Left ventricle myocardium inferior (tissue), 1 donor: ENCODE measurements at regions not wholly inside any gene's neighbourhood (a gene's known extent, or its start where the extent isn't known, plus 50 kb on each side); places are given as distances from the start of the nearest gene placed in this dataset.
"Not testable (repeated sequence)": the region's sequence is repeated elsewhere in the genome, so short reads cannot be mapped to it uniquely, and the experiment has no call there.

Source experiments
- DNase-seq: peaks from one replicate; pipeline ENCODE4 v3.0.0-alpha.2; 2020
- H3K27ac ChIP-seq: fragments of 200-600 bp; replicated peaks from 2 replicates; pipeline ENCODE4 v1.8.0; 2021
- H3K27me3 ChIP-seq: fragments of 200-600 bp; 2 replicates; pipeline ENCODE4 v1.8.0; 2021; ENCODE audit warnings: low read depth
- H3K36me3 ChIP-seq: fragments of 200-600 bp; 2 replicates; pipeline ENCODE4 v1.8.0; 2021
- H3K4me1 ChIP-seq: fragments of 200-600 bp; 2 replicates; pipeline ENCODE4 v1.8.0; 2021
- H3K4me3 ChIP-seq: fragments of 200-600 bp; 2 replicates; pipeline ENCODE4 v1.8.0; 2021; ENCODE audit warnings: mild to moderate bottlenecking, moderate library complexity
- H3K9me3 ChIP-seq: fragments of 200-600 bp; replicated peaks from 2 replicates; pipeline ENCODE4 v1.8.0; 2021
- intact Hi-C: fragments of 100-400 bp; cut with micrococcal nuclease; formaldehyde crosslinking; loops from one replicate; pipeline ENCODE4 v1.11.0; 2022
- TF ChIP-seq, protein P1 (sequence below): fragments of 200-600 bp; IDR thresholded peaks from 2 replicates; pipeline ENCODE4 v1.8.0; 2021; ENCODE audit warnings: antibody characterized with exemption, mild to moderate bottlenecking, borderline replicate concordance
- donor health status: DM: no; HTN: yes; CAD: no; lungs with severe emphysema.

DNA sequence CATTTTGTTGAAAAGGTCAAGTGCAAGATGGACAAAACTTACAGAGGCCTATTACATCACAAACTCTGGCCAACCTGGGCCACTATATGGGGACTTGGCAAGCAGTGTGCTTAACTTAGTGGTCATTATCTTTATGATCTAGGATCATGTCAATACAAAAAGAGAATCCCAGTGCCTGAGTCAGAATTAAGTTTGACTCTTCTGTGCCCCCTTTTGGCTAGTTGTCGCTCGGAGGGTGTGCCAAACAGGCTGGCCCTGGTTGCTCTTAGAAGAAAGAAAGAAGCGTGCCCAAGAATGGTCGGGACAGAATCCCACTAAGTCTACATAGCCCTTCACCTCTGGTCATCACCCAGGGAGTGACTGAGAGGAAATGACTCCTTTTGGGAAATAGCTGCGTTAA is 100.1 kb downstream of the EIF4E start:
- Histone ChIP-seq H3K36me3 (no peaks in the 10 kb centered on the region), H3K9me3 (no peaks in the 10 kb centered on the region), H3K4me3 (no peak overlapping the region), H3K27ac (no peak overlapping the region), H3K27me3 (no peaks in the 10 kb centered on the region), H3K4me1 (peaks cover 7% of the 10 kb centered on the region)
- intact Hi-C loops: no loop called here
- TF ChIP-seq, protein P1, sequence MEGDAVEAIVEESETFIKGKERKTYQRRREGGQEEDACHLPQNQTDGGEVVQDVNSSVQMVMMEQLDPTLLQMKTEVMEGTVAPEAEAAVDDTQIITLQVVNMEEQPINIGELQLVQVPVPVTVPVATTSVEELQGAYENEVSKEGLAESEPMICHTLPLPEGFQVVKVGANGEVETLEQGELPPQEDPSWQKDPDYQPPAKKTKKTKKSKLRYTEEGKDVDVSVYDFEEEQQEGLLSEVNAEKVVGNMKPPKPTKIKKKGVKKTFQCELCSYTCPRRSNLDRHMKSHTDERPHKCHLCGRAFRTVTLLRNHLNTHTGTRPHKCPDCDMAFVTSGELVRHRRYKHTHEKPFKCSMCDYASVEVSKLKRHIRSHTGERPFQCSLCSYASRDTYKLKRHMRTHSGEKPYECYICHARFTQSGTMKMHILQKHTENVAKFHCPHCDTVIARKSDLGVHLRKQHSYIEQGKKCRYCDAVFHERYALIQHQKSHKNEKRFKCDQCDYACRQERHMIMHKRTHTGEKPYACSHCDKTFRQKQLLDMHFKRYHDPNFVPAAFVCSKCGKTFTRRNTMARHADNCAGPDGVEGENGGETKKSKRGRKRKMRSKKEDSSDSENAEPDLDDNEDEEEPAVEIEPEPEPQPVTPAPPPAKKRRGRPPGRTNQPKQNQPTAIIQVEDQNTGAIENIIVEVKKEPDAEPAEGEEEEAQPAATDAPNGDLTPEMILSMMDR: no peak
- DNase-seq: no peak

DNA sequence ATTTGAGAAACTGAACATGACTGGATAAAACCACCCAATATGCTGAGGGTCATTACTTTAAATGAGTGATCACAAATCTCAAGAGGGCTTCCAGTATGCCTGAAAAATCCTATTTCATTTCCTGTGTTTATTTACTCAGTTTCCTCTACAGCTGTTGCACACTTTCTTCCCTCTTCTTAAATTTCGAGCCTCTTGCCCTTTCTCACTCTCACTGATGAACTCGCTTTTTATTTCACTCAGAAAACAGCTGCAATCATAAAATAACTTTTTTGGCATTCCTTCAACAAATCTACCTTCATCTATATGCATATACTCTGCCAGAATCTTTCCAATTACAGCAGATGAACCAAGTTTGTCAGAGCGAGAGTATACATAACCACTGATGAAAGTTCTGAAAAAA is 101.3 kb downstream of the EIF4E start:
- Histone ChIP-seq H3K4me1 (peaks cover under 1% of the 10 kb centered on the region), H3K27me3 (no peaks in the 10 kb centered on the region), H3K9me3 (no peaks in the 10 kb centered on the region), H3K4me3 (no peak overlapping the region), H3K36me3 (no peaks in the 10 kb centered on the region), H3K27ac (no peak overlapping the region)
- TF ChIP-seq, protein P1: no peak
- DNase-seq: no peak
- intact Hi-C loops: no loop called here

DNA sequence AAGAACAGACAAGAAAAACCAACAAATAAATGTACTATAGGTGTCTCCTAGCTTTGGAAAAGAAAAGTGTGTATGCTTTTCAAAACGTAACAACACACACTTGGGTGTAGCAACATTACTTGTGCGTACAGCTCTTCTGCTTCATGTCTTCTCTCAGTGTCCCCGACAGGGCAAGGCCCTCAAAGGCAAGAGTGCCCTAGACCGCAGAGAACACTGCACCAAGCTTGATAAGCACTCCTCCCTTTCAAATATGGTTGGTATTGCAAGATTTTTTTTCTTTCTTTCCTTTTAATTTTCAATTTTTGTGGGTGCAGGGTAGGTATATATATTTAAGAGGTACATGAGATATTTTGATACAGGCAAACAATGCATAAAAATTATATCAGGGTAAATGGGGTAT is 106.8 kb downstream of the EIF4E start:
- Histone ChIP-seq H3K4me3 (no peak overlapping the region), H3K27me3 (no peaks in the 10 kb centered on the region), H3K4me1 (peaks cover 14% of the 10 kb centered on the region), H3K9me3 (no peaks in the 10 kb centered on the region), H3K27ac (no peak overlapping the region), H3K36me3 (no peaks in the 10 kb centered on the region)
- intact Hi-C loops: no loop called here
- TF ChIP-seq, protein P1: no peak
- DNase-seq: no peak

DNA sequence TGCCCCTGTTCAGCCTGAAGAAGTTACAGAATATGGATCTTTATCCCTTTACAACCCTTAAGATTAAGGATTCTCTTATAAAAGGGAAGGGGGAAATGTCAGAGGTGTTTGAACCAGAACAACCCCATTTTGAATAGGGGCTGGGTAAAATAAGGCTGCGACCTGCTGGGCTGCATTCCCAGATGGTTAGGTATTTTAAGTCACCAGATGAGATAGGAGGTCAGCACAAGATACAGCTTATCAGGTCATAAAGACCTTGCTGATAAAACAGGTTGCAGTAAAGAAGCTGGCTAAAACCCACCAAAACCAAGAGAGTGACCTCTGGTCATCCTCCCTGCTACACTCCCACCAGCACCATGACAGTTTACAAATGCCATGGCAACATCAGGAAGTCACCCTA is 110.8 kb downstream of the EIF4E start:
- H3K36me3 ChIP-seq, H3K27me3 ChIP-seq, H3K9me3 ChIP-seq, DNase-seq, intact Hi-C loops, H3K4me3 ChIP-seq, H3K27ac ChIP-seq: not testable (repeated sequence)
- peaks cover 14% of the 10 kb centered on the region for H3K4me1 ChIP-seq

DNA sequence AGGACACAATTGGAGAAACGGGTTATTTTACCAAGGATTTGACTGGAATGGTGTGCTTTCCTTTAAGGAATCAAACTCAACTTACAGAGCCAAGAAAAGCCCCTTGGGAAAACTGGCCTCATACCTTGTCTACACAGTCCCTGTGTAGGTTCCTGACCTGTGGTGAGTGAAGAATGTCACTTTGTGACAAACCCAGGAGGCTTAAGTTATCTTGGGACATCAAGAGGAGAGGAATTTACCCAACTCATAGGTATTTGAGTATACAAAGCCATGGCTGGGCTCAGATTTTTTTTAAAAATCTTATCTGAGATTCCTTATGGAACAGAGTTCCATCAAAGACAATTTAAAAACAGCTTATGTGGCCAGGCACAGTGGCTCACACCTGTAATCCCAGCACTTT is 112.1 kb downstream of the EIF4E start:
- Histone ChIP-seq H3K27ac (no peak overlapping the region), H3K27me3 (no peaks in the 10 kb centered on the region), H3K4me3 (no peak overlapping the region), H3K9me3 (no peaks in the 10 kb centered on the region), H3K4me1 (peaks cover 6% of the 10 kb centered on the region), H3K36me3 (no peaks in the 10 kb centered on the region)
- DNase-seq: no peak
- intact Hi-C loops: no loop called here
- TF ChIP-seq, protein P1: no peak

DNA sequence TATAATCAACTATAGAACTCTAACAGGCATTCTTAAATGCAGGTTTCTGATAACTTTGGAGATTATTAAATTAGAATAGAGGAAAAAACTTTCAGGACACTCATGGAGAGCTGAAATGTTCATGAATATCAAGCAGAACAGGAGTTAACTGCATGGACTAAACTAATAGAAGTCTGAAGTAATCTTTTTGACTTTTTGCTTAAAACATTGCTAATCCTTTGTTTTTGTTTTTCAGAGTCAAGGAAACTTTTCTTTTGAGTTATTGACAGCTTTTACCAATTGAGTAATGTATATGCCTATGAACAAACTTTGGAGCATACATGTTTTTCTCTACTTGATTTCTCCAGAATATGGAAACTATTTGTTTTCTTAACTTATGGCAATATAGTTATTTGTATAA is 112.5 kb downstream of the EIF4E start:
- intact Hi-C loops: no loop called here
- no peaks in the 10 kb centered on the region for H3K36me3 ChIP-seq
- TF ChIP-seq, protein P1: no peak
- no peak overlapping the region for H3K27ac ChIP-seq
- peaks cover 5% of the 10 kb centered on the region for H3K4me1 ChIP-seq
- no peaks in the 10 kb centered on the region for H3K9me3 ChIP-seq
- no peaks in the 10 kb centered on the region for H3K27me3 ChIP-seq
- no peak overlapping the region for H3K4me3 ChIP-seq
- DNase-seq: no peak
